ENCODE measurements at regions not wholly inside any gene's neighbourhood (a gene's known extent, or its start where the extent isn't known, plus 50 kb on each side); places are given as distances from the start of the nearest gene placed in this dataset.
"Not testable (repeated sequence)": the region's sequence is repeated elsewhere in the genome, so short reads cannot be mapped to it uniquely, and the experiment has no call there.

DNA sequence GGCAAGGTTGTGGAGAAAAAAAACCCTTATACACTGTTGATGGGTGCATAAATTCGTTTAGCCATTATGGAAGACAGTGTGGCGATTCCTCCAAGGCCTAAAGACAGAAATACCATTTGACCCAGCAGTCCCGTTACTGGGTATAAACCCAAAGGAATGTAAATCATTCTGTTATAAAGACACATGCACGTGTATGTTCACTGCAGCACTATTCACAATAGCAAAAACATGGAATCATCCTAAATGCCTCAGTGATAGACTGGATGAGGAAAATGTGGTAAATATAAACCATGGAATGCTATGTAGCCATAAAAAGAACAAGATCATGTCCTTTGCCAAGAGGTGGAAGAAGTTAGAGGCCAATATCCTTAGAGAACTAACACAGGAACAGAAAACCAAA lies 119.9 kb upstream of the PRR16 start:
- intact Hi-C loops (cut with DNase I; ENCODE audit: low total_unique reads) = no loop called here
- no peak overlapping the region for H3K4me3 ChIP-seq (ENCODE audit: low read depth, poor library complexity, severe bottlenecking)
- 73 to 78% methylated on average over 4 of the region's 4 CpGs for WGBS, 2 donors
- no peak for DNase-seq (ENCODE audit: low spot score in 2 of 2)
- TF ChIP-seq, protein P1, sequence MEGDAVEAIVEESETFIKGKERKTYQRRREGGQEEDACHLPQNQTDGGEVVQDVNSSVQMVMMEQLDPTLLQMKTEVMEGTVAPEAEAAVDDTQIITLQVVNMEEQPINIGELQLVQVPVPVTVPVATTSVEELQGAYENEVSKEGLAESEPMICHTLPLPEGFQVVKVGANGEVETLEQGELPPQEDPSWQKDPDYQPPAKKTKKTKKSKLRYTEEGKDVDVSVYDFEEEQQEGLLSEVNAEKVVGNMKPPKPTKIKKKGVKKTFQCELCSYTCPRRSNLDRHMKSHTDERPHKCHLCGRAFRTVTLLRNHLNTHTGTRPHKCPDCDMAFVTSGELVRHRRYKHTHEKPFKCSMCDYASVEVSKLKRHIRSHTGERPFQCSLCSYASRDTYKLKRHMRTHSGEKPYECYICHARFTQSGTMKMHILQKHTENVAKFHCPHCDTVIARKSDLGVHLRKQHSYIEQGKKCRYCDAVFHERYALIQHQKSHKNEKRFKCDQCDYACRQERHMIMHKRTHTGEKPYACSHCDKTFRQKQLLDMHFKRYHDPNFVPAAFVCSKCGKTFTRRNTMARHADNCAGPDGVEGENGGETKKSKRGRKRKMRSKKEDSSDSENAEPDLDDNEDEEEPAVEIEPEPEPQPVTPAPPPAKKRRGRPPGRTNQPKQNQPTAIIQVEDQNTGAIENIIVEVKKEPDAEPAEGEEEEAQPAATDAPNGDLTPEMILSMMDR (IDR thresholded peaks at IDR 0.05) = no peak
- no peak for TF ChIP-seq POLR2A (IDR thresholded peaks at IDR 0.05)

GRCh38 chr5:120345947-120346346 lies 118.2 kb upstream of the PRR16 start:
- no peak for DNase-seq (ENCODE audit: low spot score in 2 of 2)
- intact Hi-C loops (cut with DNase I; ENCODE audit: low total_unique reads) = no loop called here
- TF ChIP-seq, protein P1 (IDR thresholded peaks at IDR 0.05) = no peak
- TF ChIP-seq POLR2A (IDR thresholded peaks at IDR 0.05) = no peak
- 87 to 93% methylated on average over 4 of the region's 4 CpGs for WGBS, 2 donors
- no peak overlapping the region for H3K4me3 ChIP-seq (ENCODE audit: low read depth, poor library complexity, severe bottlenecking)

- H3K4me3 ChIP-seq (ENCODE audit: low read depth, poor library complexity, severe bottlenecking); intact Hi-C loops (cut with DNase I; ENCODE audit: low total_unique reads); DNase-seq (ENCODE audit: low spot score in 2 of 2): not testable (repeated sequence)
- 93 to 94% methylated on average over 5 of the region's 5 CpGs for WGBS, 2 donors
Observed at GRCh38 chr5:120351071-120351470, 113.0 kb upstream of the PRR16 start.

DNA sequence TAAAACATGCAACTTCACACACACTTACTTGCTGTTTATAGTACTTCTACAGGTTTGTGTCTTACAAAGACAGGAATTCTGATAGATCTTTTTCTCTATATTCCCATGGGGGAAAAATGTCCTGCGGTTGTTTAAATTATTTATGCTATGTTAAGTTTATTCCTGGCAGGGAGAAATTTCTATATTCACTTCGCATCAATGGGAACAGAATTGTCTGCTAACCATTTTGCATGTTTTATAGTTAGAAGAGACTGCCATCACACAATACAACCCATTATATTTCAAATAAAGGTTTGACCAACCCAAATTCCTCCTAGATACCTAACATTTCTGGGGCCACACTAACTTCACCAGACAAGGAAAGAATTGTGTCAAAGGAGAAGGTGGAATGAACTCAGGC lies 110.0 kb upstream of the PRR16 start:
- 52 to 54% methylated on average over 2 of the region's 2 CpGs for WGBS, 2 donors
- intact Hi-C loops (cut with DNase I; ENCODE audit: low total_unique reads) = no loop called here
- H3K4me3 ChIP-seq (ENCODE audit: low read depth, poor library complexity, severe bottlenecking) = no peak overlapping the region
- TF ChIP-seq, protein P1 (IDR thresholded peaks at IDR 0.05) = no peak
- no peak for DNase-seq (ENCODE audit: low spot score in 2 of 2)

- DNase-seq (ENCODE audit: low spot score in 2 of 2) = no peak
- WGBS, 2 donors = 88 to 94% methylated on average over 3 of the region's 3 CpGs
- intact Hi-C loops (cut with DNase I; ENCODE audit: low total_unique reads) = no loop called here
- H3K4me3 ChIP-seq (ENCODE audit: low read depth, poor library complexity, severe bottlenecking) = no peak overlapping the region
- TF ChIP-seq POLR2A (IDR thresholded peaks at IDR 0.05) = no peak
- TF ChIP-seq, protein P1 (IDR thresholded peaks at IDR 0.05) = no peak
Observed at GRCh38 chr5:120358949-120359348, 105.2 kb upstream of the PRR16 start.

- DNase-seq (ENCODE audit: low spot score in 2 of 2) = no peak
- WGBS, 2 donors = 76 to 78% methylated on average over 3 of the region's 3 CpGs
- no peak for TF ChIP-seq POLR2A (IDR thresholded peaks at IDR 0.05)
- TF ChIP-seq, protein P1 (IDR thresholded peaks at IDR 0.05) = no peak
- H3K4me3 ChIP-seq (ENCODE audit: low read depth, poor library complexity, severe bottlenecking) = no peak overlapping the region
- intact Hi-C loops (cut with DNase I; ENCODE audit: low total_unique reads) = no loop called here
Observed at GRCh38 chr5:120361941-120362340, 102.2 kb upstream of the PRR16 start.
